ENCODE measurements at regions not wholly inside any gene's neighbourhood (a gene's known extent, or its start where the extent isn't known, plus 50 kb on each side); places are given as distances from the start of the nearest gene placed in this dataset.

DNA sequence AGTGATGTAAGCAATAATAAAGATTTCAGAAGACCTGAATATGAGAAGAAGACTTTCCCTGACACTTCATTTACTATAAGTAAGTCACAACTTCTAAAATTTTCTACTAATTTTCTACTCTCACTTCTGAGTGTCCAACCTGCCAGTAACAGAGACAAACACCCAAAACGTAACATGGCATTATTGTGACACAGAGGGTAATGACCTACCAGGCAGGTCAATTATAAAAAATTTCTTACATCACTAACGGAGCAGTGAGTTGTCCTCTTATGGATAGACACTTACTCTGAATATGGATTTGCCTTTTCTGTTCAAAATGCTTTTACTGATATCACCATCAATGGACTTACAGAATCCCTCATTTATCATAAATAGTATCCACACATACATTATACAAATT is 405.9 kb upstream of the MAGEB16 start:
- TF ChIP-seq RAD21 (IDR thresholded peaks at IDR 0.05; ENCODE audit: low read depth) (no peak), MAX (IDR thresholded peaks at IDR 0.05) (no peak), TAF1 (IDR thresholded peaks at IDR 0.05; ENCODE audit: low read depth) (no peak), YY1 (IDR thresholded peaks at IDR 0.05; ENCODE audit: low read depth) (no peak), EP300 (IDR thresholded peaks at IDR 0.05; ENCODE audit: borderline replicate concordance) (no peak), ZBTB7A (IDR thresholded peaks at IDR 0.05; ENCODE audit: low read depth) (no peak)

All from Ishikawa (cell line).